Activated T-cell treated with anti-CD3 and anti-CD28 coated beads for 48 hours (primary cell): ENCODE measurements at regions not wholly inside any gene's neighbourhood (a gene's known extent, or its start where the extent isn't known, plus 50 kb on each side); places are given as distances from the start of the nearest gene placed in this dataset.
"Not testable (repeated sequence)": the region's sequence is repeated elsewhere in the genome, so short reads cannot be mapped to it uniquely, and the experiment has no call there.

Source experiments
- DNase-seq: peaks from one replicate; pipeline ENCODE4 v3.0.0-alpha.2; 2020; ENCODE audit warnings: low read depth

DNA sequence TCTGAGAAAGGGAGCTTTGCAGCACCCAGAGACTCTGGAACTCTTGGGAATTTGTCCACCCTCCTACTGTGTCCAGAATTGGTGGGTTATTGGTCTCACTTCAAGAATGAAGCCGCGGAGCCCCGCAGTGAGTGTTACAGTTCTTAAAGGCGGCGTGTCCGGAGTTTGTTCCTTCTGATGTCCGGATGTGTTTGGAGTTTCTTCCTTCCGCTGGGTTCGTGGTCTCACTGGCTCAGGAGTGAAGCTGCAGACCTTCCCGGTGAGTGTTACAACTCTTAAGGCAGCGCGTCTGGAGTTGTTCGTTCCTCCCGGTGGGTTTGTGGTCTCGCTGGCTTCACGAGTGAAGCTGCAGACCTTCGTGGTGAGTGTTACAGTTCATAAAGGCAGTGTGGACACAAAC lies 824.7 kb downstream of the LRRTM4 start:
- DNase-seq: not testable (repeated sequence)

DNA sequence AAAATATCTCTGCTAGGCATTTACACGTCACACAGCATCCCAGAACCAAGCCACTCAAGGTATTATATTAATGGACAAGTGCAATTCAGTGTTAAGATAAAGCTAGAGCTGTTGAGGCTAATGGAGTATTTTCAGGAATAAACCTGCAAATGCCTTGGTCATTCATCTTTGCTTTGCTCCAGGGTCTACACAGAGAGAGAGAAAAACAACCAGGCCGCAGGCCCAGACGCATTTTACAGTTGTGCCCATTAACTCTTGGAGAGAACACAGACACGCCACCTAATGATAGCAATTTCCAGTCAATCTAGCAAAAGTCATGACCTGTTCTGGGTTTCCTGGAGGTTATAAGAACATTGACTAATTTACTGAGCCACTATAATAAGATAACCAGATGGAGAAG lies 829.3 kb downstream of the LRRTM4 start:
- no peak for DNase-seq

DNA sequence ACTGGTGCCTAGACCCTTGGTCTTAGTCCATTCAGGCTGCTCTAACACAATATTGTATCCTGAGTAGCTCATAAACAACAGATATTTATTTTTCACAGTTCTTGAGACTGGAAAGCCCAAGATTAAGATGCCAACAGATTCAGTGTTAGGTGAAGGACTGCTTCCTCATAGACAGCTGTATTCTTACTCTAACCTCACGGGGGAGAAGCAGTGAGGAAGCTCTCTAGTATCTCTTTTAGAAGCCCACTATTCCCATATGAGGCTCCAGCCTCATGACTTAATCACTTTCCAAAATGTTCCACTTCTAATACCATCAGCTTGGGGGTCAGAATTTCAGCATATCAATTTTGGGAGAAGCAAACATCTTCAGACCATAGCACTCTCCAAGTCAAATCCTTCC lies 833.4 kb downstream of the LRRTM4 start:
- DNase-seq: no peak

DNA sequence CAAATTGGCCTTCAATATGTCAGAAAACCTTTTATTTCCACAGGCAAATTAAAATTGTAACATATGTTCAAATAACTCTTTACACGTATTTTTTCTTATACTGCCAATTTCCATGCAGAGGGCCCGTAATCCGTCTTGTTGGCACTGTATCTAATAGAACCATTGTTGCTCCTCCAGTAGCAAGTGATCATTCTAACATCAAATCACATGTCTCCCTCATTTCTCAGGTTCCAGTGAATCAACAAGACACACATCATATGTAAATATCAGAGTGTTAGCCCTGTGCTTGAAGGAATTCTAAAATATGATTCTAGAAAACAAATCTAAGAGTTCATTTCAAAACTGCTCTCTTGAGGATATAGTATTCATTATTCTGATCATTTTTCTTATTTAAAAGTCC lies 834.3 kb downstream of the LRRTM4 start:
- DNase-seq: no peak

DNA sequence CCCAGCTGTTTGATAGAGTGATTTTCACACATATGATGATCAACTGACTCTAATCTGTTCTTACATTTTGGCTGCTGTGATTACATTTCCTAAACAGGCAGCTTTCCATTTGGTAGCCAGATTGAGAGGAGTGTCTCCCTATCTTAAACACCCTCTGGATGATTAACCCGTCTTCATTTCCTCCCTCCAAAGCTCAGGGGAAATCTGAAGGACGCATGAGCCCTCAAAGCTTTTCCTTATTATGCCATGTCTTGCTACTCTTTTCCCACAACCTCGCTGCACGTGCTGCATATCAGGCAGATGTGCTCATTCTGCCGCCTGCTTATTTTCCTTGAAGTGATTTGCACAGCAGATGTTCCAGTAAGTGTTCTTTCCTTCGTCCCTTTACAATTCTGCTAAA lies 837.4 kb downstream of the LRRTM4 start:
- DNase-seq: no peak

DNA sequence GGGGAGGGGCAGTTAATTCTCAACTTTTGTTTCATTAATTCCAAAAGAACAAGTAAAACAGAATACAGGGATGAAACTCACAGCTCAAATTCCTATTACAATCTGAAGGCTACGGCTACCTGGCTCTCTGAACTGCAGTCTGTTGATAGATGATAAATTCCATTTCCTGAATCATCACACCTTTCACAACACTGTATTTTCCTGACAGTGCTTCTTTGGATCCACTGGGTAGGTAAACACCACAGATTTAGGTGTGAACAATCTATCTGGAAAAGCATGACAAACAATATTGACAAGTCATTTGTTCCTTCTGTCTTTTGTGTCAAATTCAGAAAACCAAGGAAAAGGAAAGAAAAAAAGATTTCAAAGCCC lies 843.2 kb downstream of the LRRTM4 start:
- DNase-seq: no peak

DNA sequence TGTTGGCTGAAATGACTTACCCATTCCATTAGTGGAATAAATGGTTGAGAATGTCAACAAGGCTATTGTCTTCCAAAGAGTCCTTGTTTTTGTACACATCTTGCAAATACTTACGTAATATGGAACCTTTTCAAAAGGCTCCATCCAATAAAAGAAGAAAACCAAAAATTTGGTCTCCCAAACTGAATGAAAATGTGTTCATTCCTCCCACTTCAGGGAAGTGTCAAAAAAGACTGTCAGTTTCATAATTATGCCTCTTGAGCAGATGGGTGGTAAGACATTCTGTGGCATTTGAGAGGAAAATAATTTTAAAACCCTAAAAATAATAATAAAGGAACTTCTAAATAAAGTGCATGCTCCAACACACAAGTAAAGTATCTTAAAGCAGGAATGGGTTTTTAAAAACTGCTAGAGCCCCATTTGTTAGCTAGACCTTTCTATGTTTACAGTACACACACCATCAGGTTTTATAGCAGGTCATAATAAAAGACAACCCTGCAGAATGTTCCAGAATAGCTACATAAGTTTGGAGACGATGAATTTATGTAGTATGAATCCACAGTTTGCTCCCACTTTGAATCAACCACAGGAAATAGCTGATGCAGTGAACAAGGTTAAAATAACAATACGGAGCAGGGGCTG lies 843.7 kb downstream of the LRRTM4 start:
- DNase-seq: no peak

DNA sequence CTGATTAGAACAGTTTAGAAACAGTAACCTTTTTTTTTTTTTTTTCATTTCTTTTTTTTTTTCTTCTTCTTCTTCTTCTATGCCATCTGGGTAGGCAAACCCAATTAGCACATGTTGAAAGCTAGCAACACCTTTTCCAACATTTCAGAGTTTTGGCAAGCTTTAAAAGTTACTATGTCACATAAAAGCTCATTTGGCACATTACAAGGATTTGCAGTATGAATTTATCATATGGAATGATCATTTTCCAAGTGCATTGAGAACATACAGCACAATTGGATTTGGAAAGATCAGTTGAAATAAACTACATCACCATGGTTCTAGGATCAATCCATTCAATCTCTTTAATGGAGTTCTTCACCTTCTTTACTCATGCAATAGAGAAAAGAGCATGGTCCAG lies 847.0 kb downstream of the LRRTM4 start:
- no peak for DNase-seq

DNA sequence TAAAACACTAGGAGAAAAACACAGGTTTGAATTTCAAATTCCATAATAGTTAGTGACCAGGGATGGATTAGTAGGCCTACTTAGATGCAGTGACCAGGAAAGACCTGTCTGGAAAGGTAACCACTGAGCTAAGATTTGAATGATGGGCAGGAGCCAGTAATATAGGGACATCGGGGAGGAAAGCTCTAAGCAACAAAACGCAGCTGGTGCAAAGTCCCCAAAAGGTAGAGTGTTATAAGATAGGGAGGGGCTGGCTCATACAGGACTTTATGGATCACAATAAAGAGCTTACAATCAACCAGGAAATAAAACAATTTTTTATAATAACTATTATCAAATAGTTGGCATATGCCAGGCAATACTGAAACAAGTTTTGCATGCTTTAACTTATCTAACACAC lies 849.4 kb downstream of the LRRTM4 start:
- DNase-seq: no peak

DNA sequence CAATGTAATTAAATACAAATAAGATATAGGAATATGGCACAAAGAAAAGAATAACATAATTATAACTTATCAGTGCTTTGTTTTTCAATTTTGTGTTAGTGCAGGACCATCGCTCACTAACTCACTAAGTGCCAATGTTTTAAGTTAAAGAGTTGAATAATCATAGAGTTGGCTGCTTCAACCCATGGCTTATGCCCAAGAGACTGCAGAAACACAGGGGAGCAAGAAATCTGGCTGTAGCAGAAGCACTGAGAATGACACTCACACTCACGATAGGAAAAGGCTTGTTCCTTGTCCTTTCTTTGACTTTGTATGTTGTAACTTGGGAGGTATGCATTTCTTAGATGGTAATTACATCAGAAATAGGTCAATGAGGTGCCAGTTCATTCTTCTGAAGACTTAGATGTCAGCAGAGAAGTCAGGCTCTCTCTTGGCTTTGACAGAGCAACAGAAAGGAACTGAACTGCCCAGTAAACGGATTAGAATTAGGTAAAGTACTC lies 852.2 kb downstream of the LRRTM4 start:
- no peak for DNase-seq

DNA sequence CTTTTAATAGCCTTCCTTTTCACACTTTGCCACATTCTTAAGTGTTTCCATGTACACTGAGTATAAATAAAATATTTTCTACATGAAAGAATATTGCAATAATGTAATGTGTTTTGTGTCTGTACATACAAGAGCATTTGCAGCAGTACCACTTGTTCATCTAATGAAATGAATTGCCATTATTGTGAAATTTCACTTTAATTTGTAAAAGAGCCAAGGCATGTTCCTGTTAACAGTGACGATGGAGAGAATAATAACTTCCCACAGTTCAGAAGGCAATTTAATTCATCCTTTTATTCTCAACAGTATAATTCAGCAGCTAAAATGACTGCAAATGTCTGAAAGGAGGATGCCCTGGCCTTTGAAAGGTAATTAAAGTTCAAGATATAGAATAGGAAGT lies 853.9 kb downstream of the LRRTM4 start:
- DNase-seq: no peak

DNA sequence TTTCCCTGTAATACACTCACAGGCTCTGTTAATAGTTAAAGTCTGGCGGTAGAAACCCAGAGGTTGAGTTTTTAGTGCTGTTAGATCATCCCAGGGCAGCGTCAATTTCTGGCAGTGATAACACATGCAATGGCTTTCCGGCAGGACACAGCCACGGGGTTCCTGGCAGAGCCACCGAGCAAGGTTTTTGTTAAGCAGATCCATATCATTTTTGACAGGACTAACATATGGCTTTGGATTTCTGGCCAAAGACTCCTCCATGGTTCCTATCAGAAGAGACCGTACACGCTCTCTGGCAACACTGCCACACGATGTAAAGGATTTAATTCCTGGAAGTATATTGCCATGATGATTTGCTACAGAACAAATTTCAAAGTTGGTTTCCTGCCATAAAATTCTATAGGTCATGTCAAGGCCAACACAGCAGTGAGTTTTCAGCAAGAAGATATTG lies 854.3 kb downstream of the LRRTM4 start:
- DNase-seq: no peak

DNA sequence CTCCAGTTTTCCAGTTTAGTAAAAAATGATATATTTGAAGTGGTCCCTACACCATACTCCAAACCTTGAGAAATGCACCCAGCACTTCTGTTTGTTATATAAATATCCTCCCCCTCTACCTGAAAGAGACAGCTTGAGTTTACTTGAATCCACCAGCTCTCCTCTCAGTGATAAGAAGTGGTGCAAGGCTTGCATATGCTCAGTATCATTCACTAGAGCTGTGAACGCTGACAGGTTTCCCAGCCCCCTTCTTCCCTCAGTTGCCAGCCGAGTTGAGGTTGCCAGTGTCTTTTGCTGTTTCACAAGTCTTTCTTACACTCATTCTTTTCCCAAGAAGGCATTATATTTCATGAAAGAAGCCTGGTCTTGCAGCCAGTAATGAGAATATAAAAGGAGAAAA lies 880.0 kb downstream of the LRRTM4 start:
- DNase-seq: no peak

DNA sequence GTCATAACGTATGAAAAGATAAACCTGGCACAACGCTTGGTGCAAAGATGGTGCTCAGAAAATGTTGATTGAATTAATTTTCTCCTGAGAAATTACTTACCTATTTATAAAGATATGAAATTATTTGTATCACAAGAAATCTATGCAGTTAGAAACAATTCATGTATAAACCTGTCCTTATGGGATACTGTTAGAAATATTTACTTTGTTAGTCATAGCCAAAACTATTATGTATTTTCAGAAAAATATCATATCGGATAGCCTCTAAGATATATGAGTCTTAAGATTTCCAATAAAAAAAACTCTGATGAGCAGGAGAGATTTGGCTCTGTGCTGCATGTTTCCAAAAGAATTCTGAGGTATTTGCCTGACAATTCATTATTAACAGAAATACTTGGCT lies 880.7 kb downstream of the LRRTM4 start:
- DNase-seq: no peak

DNA sequence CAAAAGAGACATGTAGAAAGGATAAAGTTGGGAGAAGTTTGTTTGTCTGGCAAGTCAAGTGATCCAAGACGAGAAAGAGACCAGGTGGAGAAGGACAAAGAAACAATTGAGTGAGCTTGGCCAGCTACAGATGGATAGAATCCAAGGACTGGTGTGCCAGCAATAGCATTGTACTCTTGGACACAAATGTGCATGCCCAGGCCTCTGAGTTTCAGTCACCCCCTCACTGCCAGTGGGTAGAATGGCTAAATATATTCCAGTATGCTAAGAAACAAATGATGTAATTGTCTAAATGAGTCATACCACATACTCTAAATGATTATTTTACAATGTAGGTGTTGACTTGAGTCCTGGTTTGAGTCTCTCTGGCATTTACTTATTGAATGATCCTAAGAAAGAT lies 881.3 kb downstream of the LRRTM4 start:
- no peak for DNase-seq

DNA sequence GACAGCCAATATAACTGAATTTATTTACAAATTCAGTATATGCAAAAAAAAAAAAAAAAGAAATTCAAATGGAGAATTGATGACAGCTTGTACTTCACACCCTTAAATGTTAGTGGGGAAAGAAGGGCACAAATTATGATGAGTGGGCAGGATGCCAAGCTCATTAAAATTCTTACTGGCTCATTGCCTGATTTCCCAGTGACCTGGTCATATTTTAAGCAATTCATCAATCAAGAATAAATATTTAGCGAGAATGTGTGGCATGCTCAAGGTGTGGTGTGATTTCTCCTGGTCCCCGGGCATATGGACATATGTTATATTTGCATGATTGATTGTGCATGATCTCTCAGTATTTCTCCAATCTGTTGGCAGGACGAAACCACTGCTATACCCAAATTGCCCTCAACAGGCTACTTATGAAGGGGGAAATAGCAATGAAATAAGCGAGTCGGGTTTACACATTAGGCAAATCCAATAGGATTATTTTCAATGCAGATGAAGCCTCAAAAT lies 883.0 kb downstream of the LRRTM4 start:
- DNase-seq: no peak

DNA sequence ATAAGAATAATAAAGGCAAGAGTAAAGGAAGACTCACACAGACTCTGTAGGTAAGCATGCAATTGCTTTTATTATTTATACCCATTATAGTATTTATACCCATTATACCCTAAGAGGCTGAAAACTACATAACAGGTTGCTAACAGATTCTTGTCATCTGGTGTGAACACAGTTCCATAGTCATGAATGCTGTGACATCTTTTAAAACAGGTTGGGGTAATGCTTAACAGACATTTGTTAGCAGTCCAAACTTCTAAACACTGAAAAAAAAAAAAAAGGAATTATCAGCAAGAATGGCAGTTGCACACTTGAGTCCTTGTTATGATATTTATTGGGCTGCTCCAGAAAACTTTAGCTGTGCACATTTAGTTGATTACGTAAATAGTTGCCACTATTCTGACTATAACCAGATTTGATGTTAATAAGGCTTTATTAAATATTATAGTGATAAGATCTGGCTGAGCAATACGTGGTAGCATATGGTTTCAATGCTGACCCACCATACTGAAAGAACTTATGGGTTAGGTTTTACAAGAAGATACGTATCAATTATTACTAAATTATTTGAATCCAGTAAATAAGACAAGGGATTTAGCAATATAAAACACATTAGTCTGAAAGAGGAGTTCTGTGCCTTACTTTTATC lies 888.8 kb downstream of the LRRTM4 start:
- DNase-seq: no peak

DNA sequence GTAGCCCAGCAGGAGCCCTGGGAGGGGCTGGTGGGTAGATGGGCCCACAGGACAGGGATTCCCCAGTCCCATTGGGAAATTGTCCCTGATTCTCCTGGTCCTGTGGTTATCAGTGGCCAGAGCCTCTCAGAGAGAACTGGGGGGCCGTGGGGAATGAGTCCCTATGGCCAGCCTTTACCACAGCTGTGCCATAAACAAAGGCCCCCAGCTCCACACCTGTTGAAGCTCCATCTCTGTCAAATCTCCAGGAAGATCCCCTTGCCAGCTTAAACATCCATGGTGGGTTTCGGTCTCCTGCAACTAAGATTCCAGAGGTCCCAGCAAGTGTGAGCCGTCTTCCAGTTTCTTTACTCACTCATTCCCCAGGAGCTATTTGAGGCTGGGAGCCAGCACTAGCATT lies 897.1 kb downstream of the LRRTM4 start:
- DNase-seq: no peak

DNA sequence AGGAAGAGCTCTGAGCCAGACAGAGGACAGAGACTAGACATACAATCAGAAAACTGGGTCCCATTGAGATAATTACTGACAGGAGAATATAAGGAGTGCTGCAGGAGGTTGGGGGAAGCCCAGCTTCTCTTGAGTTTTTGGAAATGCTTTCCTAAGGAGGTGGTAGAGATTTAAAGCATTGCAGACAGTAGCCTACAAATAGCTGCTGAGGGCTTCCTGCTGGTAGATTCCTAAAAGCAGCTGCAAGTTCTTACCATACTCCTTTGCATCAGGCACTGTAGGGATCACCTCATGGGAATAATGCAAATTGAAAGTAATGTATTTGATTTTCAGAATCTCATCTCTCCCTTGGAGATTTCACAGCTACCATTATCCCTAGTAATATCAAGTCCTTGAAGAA lies 902.6 kb upstream of the GCFC2 start:
- DNase-seq: no peak

DNA sequence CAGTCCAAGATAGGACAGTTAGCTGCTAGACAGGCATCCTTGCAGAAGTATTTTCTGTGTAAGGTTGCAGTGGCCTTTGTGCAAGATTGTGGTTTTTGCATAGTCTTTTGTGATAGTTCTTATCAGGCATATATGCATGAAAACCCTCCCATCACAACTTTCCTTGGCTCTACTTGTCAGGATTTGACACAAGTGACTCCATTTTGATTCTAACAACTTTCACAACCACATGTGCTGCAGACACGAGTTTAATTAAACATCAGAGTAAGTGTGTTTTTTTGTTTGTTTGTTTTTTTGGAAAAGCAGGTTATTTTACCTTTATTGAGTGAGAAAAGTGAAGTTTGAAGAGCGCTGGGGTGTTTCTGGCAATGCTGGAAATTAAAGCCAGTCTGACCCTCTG lies 902.0 kb upstream of the GCFC2 start:
- no peak for DNase-seq

DNA sequence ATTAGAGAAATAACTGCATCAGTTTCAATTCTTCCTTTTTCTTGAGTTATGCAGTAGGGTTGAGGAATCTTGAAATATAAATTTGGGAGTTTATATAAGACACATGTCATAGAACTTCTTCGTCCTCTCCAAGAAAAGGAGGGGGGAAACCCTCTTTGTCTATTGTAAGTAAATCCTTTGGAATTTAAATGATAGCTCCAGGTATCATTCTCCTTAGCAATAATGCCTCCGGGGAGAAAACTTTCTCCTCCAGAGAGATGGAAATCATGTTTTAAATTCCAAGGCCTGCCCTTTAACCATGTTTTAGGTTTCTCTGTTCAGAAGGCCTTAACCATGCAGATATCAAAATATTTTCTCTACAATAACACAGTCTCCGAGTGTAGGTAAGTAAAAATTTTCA lies 899.7 kb upstream of the GCFC2 start:
- DNase-seq: no peak

DNA sequence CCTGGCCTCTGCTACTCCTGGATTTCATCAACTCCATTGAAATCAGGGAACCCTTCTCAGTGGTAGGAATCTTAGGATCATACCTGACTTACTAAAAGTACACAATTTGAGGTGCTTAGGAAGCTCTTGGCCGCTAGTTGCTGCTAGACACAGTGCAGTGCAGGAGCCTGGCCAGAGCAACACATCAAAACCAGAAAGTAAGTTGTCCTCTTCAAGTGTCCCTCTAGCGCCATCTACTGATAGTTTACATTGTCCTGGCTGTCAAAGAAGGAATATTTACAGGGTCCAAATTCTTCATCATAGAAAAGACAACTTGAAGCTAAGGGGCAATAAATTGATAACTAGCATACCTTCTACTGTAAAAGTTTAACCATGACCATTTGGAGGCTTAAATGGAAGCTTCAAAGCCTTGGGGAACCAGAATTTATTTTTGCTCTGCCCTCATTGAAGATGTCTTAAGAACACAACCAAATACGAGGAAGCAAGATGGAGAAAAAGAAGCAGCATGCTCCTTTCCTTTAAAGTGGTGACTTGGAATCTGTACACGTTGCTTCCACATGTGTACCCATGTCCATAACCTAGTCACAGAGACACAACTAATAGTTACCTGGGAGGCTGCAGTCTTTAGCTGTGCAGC lies 889.1 kb upstream of the GCFC2 start:
- no peak for DNase-seq

DNA sequence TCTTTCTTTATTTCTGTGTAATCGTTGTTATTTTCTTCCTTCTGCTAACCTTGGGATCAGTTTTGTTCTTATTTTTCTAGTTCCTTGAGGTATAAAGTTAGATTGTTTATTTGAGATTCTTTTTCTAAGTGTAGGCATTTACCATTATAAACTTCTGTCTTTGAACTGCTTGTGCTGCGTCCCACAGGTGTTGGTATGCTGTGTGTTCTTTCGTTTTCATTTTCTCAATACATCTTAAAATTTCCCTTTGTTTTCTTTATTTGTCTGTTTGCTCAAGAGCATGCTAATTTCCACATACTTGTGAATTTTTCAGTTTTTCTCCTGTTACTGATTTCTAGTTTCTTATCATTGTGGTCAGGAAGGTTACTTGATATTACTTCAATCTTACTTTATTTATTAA lies 873.8 kb upstream of the GCFC2 start:
- DNase-seq: no peak
